ENCODE measurements at regions not wholly inside any gene's neighbourhood (a gene's known extent, or its start where the extent isn't known, plus 50 kb on each side); places are given as distances from the start of the nearest gene placed in this dataset.

DNA sequence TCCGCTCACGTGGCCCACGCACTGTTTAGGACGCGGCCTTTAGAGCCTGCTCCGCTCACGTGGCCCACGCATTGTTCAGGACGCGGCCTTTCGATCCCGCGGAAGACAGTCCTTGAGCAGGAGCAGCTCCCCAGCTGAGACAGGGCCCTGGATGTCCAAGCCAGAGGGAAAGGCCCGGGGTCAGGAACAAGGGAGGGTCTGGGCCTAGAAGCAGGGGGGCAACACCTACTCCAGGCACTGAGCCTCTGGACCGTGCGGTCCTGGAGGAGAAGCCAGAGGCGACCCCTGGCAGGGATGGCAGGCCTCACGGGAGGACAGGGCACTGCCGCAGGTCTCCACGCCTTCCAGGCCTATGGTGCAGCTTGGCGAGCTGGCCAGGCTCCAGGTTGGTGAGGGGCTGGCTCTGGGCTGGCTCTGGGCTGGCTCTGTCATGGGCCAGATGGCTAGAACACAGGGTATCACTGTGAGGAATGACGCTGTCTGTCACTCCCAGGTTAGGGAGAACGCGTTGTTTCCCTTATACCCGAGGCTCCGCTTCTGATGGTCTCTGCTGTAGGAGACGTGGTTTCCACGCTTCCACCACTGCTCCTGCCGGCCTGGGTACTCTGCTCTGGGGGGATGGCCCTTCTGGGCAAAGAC, 341.7 kb downstream of the TMEM121 start:
- TF ChIP-seq, protein P1, sequence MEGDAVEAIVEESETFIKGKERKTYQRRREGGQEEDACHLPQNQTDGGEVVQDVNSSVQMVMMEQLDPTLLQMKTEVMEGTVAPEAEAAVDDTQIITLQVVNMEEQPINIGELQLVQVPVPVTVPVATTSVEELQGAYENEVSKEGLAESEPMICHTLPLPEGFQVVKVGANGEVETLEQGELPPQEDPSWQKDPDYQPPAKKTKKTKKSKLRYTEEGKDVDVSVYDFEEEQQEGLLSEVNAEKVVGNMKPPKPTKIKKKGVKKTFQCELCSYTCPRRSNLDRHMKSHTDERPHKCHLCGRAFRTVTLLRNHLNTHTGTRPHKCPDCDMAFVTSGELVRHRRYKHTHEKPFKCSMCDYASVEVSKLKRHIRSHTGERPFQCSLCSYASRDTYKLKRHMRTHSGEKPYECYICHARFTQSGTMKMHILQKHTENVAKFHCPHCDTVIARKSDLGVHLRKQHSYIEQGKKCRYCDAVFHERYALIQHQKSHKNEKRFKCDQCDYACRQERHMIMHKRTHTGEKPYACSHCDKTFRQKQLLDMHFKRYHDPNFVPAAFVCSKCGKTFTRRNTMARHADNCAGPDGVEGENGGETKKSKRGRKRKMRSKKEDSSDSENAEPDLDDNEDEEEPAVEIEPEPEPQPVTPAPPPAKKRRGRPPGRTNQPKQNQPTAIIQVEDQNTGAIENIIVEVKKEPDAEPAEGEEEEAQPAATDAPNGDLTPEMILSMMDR (IDR thresholded peaks at IDR 0.05), result no peak
- no peak for TF ChIP-seq POLR2A (IDR thresholded peaks at IDR 0.05)
